Liver (tissue), 7 donors: ENCODE measurements at regions not wholly inside any gene's neighbourhood (a gene's known extent, or its start where the extent isn't known, plus 50 kb on each side); places are given as distances from the start of the nearest gene placed in this dataset.
"Not testable (repeated sequence)": the region's sequence is repeated elsewhere in the genome, so short reads cannot be mapped to it uniquely, and the experiment has no call there.

Experiments
- DNase-seq: peaks from one replicate; pipeline ENCODE4 v3.0.0-alpha.2; 2017; ENCODE audit warnings: low spot score
- H3K27ac ChIP-seq, 2 donors: one replicate each; pipeline ENCODE4 v1.7.0; 2013; ENCODE audit warnings: inconsistent platforms in 2 of 2, low read length in 2 of 2, control low read depth in 1 of 2, low read depth in 1 of 2, mild to moderate bottlenecking in 1 of 2
- H3K27me3 ChIP-seq, 4 donors: one replicate each; pipeline versions ENCODE4 v1.6.1 to v1.7.0; 2013; ENCODE audit warnings: low read length in 3 of 4, inconsistent platforms in 1 of 4, mild to moderate bottlenecking in 1 of 4, moderate library complexity in 1 of 4; ENCODE audit not compliant: control insufficient read depth in 4 of 4, insufficient read depth in 4 of 4
- H3K36me3 ChIP-seq, 4 donors: one replicate each; pipeline versions ENCODE4 v1.6.1 to v1.7.0; 2013; ENCODE audit warnings: low read length in 3 of 4, mild to moderate bottlenecking in 3 of 4, low read depth in 1 of 4, moderate library complexity in 1 of 4; ENCODE audit not compliant: control insufficient read depth in 4 of 4, insufficient read depth in 3 of 4
- H3K4me1 ChIP-seq, 4 donors: one replicate each; pipeline versions ENCODE4 v1.6.1 to v1.7.0; 2013; ENCODE audit warnings: low read length in 3 of 4, mild to moderate bottlenecking in 3 of 4, moderate library complexity in 1 of 4; ENCODE audit not compliant: control insufficient read depth in 4 of 4, insufficient read depth in 4 of 4
- H3K4me3 ChIP-seq, 3 donors: one replicate each; pipeline versions ENCODE4 v1.6.1 to v1.7.0; 2013; ENCODE audit warnings: low read length in 3 of 3, control low read depth in 1 of 3, low read depth in 1 of 3, mild to moderate bottlenecking in 1 of 3
- H3K9ac ChIP-seq, 2 donors: one replicate each; pipeline ENCODE4 v1.7.0; 2013; ENCODE audit warnings: low read length in 2 of 2, mild to moderate bottlenecking in 2 of 2, moderate library complexity in 2 of 2, control low read depth in 1 of 2, low read depth in 1 of 2
- H3K9me3 ChIP-seq, 4 donors: one replicate each; pipeline versions ENCODE4 v1.6.1 to v1.7.0; 2013; ENCODE audit warnings: low read length in 3 of 4; ENCODE audit not compliant: control insufficient read depth in 4 of 4
- ATF3 ChIP-seq: IDR thresholded peaks from 2 replicates; pipeline ENCODE4 v1.6.1; 2016; ENCODE audit warnings: antibody characterized with exemption
- FOXA1 ChIP-seq: IDR thresholded peaks from 2 replicates; pipeline ENCODE4 v1.6.1; 2016; ENCODE audit warnings: antibody characterized with exemption
- FOXA2 ChIP-seq: IDR thresholded peaks from 2 replicates; pipeline ENCODE4 v1.6.1; 2016; ENCODE audit warnings: antibody characterized with exemption
- GABPA ChIP-seq, 2 donors: IDR thresholded peaks in 1 of 2; conservative IDR thresholded peaks in 1 of 2; 2 replicates each; pipeline ENCODE4 v1.6.1; 2016; ENCODE audit warnings: antibody characterized with exemption in 2 of 2, mild to moderate bottlenecking in 1 of 2, moderate library complexity in 1 of 2
- HNF4G ChIP-seq: IDR thresholded peaks from 2 replicates; pipeline ENCODE4 v1.6.1; 2016; ENCODE audit warnings: antibody characterized with exemption
- MAX ChIP-seq: IDR thresholded peaks from 2 replicates; pipeline ENCODE4 v1.6.1; 2016; ENCODE audit warnings: antibody characterized with exemption
- NR2F2 ChIP-seq: IDR thresholded peaks from 2 replicates; pipeline ENCODE4 v1.6.1; 2016; ENCODE audit warnings: antibody characterized with exemption
- RXRA ChIP-seq, 2 donors: IDR thresholded peaks; 2 replicates each; pipeline ENCODE4 v1.6.1; 2017 to 2018; ENCODE audit warnings: antibody characterized with exemption in 2 of 2, mild to moderate bottlenecking in 1 of 2
- TAF1 ChIP-seq: conservative IDR thresholded peaks from 2 replicates; pipeline ENCODE4 v1.6.1; 2016; ENCODE audit warnings: antibody characterized with exemption, mild to moderate bottlenecking
- ZBTB33 ChIP-seq: IDR thresholded peaks from 2 replicates; pipeline ENCODE4 v1.6.1; 2016; ENCODE audit warnings: antibody characterized with exemption
- WGBS: extraction: QIAGEN DNeasy Blood & Tissue Kit; methylation state at CpG from one replicate; pipeline ENCODE4 v1.1.7; 2013; 5-methylcytosine and 5-hydroxymethylcytosine counted together
- TF ChIP-seq, protein P1 (sequence below): IDR thresholded peaks from 2 replicates; pipeline ENCODE4 v1.6.1; 2016; ENCODE audit warnings: antibody characterized with exemption, mild to moderate bottlenecking
- donor health status: healthy.
- donor health status: healthy.
- donor health status: healthy.
- donor health status: healthy.

DNA sequence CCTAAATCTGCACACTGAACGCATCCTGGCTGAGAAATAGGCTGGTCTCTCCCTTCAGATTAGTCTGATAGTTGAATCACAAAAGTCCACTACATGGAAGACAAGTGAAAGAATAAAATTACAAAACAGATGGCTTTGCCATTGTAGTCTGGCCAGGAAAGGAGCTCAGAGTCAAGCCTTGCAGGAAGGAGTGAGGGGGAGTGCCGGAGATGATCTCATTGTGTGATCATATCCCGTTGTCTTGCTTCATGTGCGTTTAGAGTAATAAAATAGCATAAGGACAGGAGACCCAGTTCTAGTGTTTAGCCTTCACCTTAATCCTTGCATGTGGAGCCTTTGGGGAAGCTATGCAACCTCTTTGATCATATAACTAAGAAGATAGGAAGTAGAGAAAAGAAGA is 666.7 kb upstream of the RAG2 start (continued):
- TF ChIP-seq, protein P1, sequence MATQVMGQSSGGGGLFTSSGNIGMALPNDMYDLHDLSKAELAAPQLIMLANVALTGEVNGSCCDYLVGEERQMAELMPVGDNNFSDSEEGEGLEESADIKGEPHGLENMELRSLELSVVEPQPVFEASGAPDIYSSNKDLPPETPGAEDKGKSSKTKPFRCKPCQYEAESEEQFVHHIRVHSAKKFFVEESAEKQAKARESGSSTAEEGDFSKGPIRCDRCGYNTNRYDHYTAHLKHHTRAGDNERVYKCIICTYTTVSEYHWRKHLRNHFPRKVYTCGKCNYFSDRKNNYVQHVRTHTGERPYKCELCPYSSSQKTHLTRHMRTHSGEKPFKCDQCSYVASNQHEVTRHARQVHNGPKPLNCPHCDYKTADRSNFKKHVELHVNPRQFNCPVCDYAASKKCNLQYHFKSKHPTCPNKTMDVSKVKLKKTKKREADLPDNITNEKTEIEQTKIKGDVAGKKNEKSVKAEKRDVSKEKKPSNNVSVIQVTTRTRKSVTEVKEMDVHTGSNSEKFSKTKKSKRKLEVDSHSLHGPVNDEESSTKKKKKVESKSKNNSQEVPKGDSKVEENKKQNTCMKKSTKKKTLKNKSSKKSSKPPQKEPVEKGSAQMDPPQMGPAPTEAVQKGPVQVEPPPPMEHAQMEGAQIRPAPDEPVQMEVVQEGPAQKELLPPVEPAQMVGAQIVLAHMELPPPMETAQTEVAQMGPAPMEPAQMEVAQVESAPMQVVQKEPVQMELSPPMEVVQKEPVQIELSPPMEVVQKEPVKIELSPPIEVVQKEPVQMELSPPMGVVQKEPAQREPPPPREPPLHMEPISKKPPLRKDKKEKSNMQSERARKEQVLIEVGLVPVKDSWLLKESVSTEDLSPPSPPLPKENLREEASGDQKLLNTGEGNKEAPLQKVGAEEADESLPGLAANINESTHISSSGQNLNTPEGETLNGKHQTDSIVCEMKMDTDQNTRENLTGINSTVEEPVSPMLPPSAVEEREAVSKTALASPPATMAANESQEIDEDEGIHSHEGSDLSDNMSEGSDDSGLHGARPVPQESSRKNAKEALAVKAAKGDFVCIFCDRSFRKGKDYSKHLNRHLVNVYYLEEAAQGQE, result no peak
- TF ChIP-seq TAF1, result no peak
- no peak for TF ChIP-seq RXRA (IDR thresholded peaks at IDR 0.05)
- TF ChIP-seq HNF4G, result no peak
- TF ChIP-seq NR2F2, result no peak

GRCh38 chr11:37264060-37264459 is 666.0 kb upstream of the RAG2 start:
- Histone ChIP-seq H3K9me3 (no peaks in the 10 kb centered on the region), H3K4me1 (no peaks in the 10 kb centered on the region), H3K27ac (no peak overlapping the region), H3K27me3 (no peaks in the 10 kb centered on the region), H3K4me3 (no peak overlapping the region), H3K9ac (no peak overlapping the region), H3K36me3 (no peaks in the 10 kb centered on the region)
- 65% methylated on average over 1 of the region's 1 CpG for WGBS
- no peak for DNase-seq
- TF ChIP-seq MAX (no peak), FOXA1 (no peak), ZBTB33 (no peak), GABPA (IDR thresholded peaks at IDR 0.05 in 1 of 2, conservative IDR thresholded peaks at IDR 0.05 in 1 of 2) (no peak), FOXA2 (no peak)

DNA sequence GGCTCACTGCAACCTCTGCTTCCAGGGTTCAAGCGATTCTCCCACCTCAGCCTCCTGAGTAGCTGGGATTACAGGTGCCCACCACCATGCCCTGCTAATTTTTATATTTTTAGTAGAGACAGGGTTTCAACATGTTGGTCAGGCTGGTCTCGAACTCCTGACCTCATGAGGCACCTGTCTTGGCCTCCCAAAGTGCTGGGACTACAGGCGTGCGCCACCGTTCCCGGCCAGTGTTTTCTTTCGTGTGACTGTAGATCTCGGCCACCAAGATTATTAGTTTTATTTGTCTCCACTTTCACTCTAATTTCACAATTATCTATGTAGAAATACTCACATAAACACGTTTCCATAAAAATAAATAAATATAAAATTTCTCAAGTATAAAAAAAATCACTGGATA is 665.4 kb upstream of the RAG2 start:
- DNase-seq, H3K9me3 ChIP-seq, H3K4me1 ChIP-seq, H3K4me3 ChIP-seq, H3K36me3 ChIP-seq, H3K27me3 ChIP-seq, H3K9ac ChIP-seq, H3K27ac ChIP-seq: not testable (repeated sequence)
- WGBS, result 81% methylated on average over 9 of the region's 9 CpGs

DNA sequence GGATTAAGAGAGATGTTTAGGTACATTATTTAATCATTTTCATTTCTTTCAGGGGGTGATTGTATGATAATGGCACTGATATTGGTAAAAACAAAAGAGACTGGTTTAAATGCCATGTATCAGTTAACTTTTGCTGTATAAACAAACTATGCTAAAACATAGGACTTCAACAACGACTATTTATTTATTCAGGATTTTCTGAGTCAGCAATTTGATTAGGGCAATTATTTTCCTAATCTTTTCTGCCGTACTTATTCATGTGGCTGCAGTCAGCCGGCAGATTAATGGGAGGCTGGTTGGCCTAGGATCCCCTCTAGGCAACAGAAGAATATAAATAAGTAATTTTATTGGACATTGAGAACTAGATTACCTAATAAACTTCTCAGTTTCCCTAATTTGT is 661.7 kb upstream of the RAG2 start:
- Histone ChIP-seq H3K36me3 (no peaks in the 10 kb centered on the region), H3K4me3 (no peak overlapping the region), H3K9ac (no peak overlapping the region), H3K4me1 (no peaks in the 10 kb centered on the region), H3K27me3 (no peaks in the 10 kb centered on the region), H3K27ac (no peak overlapping the region), H3K9me3 (no peaks in the 10 kb centered on the region)
- 42% methylated on average over 3 of the region's 3 CpGs for WGBS
- no peak for DNase-seq
- TF ChIP-seq HNF4G (no peak), ATF3 (no peak)
